ENCODE measurements at regions not wholly inside any gene's neighbourhood (a gene's known extent, or its start where the extent isn't known, plus 50 kb on each side); places are given as distances from the start of the nearest gene placed in this dataset.

DNA sequence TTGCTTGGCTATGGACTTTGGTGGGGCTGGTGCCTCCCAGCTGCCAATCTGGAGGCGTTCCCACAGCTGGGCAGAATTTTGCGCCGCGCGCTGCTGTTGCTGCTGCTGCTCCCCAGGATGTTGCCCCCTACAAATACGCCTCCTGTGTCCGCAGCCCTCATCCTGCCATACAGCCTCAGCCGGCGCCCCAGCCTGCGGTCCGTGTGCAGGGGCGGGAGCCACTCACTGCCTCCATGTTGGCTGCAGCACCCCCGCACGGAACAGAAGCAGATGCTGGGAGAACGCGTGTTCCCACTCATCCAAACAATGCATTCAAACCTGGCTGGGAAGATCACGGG, 197.7 kb upstream of the MCTP2 start (continued):
- TF ChIP-seq SUZ12 (IDR thresholded peaks at IDR 0.05; ENCODE audit: low read length) (no peak), BACH1 (IDR thresholded peaks at IDR 0.05; ENCODE audit: low read length) (no peak), TAF1 (IDR thresholded peaks at IDR 0.05; ENCODE audit: low read depth, low read length) (no peak), PHF8 (conservative IDR thresholded peaks at IDR 0.05; ENCODE audit: low read depth, low read length) (no peak), POLR2A (IDR thresholded peaks at IDR 0.05; ENCODE audit: control extremely low read depth in 1 of 2, low read depth in 2 of 2, low read length in 2 of 2) (no peak), RFX5 (IDR thresholded peaks at IDR 0.05; ENCODE audit: borderline replicate concordance, low read depth, low read length) (no peak), EP300 (IDR thresholded peaks at IDR 0.05; ENCODE audit: borderline replicate concordance in 1 of 2, low read depth in 2 of 2, low read length in 2 of 2) (no peak), ASH2L (IDR thresholded peaks at IDR 0.05; ENCODE audit: low read length) (no peak), CEBPB (IDR thresholded peaks at IDR 0.05; ENCODE audit: low read depth, low read length) (no peak), JUN (IDR thresholded peaks at IDR 0.05; ENCODE audit: low read depth, low read length) (no peak), CREB1 (IDR thresholded peaks at IDR 0.05) (no peak), TBP (IDR thresholded peaks at IDR 0.05; ENCODE audit: low read depth, low read length) (no peak), CBX5 (IDR thresholded peaks at IDR 0.05; ENCODE audit: low read depth, low read length) (no peak), NRF1 (IDR thresholded peaks at IDR 0.05; ENCODE audit: low read depth, low read length) (no peak), USF2 (IDR thresholded peaks at IDR 0.05; ENCODE audit: low read length) (no peak), EZH2 (IDR thresholded peaks at IDR 0.05; ENCODE audit: low read depth, low read length, severe bottlenecking) (no peak)

All from H1 (cell line).